Ovary (tissue), 3 donors: ENCODE measurements at regions not wholly inside any gene's neighbourhood (a gene's known extent, or its start where the extent isn't known, plus 50 kb on each side); places are given as distances from the start of the nearest gene placed in this dataset.

ENCODE experiments used
- POLR2A ChIP-seq: fragments of 450-650 bp; IDR thresholded peaks from one replicate; pipeline ENCODE4 v1.6.1; 2017; ENCODE audit warnings: antibody characterized with exemption, mild to moderate bottlenecking, moderate library complexity
- TF ChIP-seq, protein P1 (sequence below), 3 donors: fragments of 450-650 bp in 2 of 3; fragments of 200-600 bp in 1 of 3; IDR thresholded peaks; one replicate each; pipeline versions ENCODE4 v1.5.1 to v1.8.0; 2016 to 2022; ENCODE audit warnings: antibody characterized with exemption in 3 of 3, mild to moderate bottlenecking in 1 of 3
- donor health status: DM: no; HTN: no; CAD: no.

DNA sequence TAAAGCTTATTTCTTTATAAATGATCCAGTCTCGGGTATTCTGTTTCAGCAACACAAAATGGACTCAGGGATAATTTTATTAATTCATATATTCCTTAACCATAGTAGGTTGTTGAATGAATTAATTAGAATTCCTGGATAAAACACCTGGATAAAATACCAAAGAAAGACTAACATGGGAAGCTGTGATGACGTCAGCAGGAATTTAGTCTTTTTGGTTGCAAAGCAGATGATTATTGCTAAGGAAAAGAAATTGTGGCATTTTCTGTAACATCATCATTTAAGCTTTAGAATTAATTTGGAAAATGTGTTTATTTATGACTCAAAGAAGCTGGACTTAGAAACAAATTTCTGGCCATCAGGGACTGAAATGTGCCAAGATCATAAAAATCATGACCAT, 228.3 kb upstream of the ZBTB20 start:
- TF ChIP-seq, protein P1, sequence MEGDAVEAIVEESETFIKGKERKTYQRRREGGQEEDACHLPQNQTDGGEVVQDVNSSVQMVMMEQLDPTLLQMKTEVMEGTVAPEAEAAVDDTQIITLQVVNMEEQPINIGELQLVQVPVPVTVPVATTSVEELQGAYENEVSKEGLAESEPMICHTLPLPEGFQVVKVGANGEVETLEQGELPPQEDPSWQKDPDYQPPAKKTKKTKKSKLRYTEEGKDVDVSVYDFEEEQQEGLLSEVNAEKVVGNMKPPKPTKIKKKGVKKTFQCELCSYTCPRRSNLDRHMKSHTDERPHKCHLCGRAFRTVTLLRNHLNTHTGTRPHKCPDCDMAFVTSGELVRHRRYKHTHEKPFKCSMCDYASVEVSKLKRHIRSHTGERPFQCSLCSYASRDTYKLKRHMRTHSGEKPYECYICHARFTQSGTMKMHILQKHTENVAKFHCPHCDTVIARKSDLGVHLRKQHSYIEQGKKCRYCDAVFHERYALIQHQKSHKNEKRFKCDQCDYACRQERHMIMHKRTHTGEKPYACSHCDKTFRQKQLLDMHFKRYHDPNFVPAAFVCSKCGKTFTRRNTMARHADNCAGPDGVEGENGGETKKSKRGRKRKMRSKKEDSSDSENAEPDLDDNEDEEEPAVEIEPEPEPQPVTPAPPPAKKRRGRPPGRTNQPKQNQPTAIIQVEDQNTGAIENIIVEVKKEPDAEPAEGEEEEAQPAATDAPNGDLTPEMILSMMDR (IDR thresholded peaks at IDR 0.05) = no peak
- TF ChIP-seq POLR2A = no peak
